Brain microvascular endothelial cell (primary cell): ENCODE measurements at regions not wholly inside any gene's neighbourhood (a gene's known extent, or its start where the extent isn't known, plus 50 kb on each side); places are given as distances from the start of the nearest gene placed in this dataset.

Experiments
- DNase-seq: peaks from one replicate; pipeline ENCODE4 v3.0.0-alpha.2; 2020
- H3K27ac ChIP-seq: fragments of 250-450 bp; sonication (Bioruptor Pico); 2 replicates; pipeline ENCODE4 v1.5.1; 2020; ENCODE audit warnings: mild to moderate bottlenecking, moderate library complexity
- H3K27me3 ChIP-seq: fragments of 250-450 bp; sonication (Bioruptor Pico); replicated peaks from 2 replicates; pipeline ENCODE4 v1.5.1; 2020; ENCODE audit warnings: mild to moderate bottlenecking
- H3K36me3 ChIP-seq: fragments of 250-450 bp; sonication (Bioruptor Pico); replicated peaks from 2 replicates; pipeline ENCODE4 v1.5.1; 2020; ENCODE audit warnings: mild to moderate bottlenecking
- H3K4me3 ChIP-seq: 2 replicates; pipeline ENCODE4 v1.5.1; 2011; ENCODE audit warnings: low read depth, mild to moderate bottlenecking, control low read depth, low read length, moderate library complexity
- in situ Hi-C: cut with HindIII; loops from 2 replicates; pipeline ENCODE4 v1.10.0; 2017; ENCODE audit warnings: low sequenced_read_pairs, low pct_ligation_motif_present
- TF ChIP-seq, protein P1 (sequence below): IDR thresholded peaks from 2 replicates; pipeline ENCODE4 v1.5.1; 2011; ENCODE audit warnings: low read depth, mild to moderate bottlenecking, moderate library complexity, low read length, control low read depth, inconsistent platforms; ENCODE audit errors: missing control alignments

- Histone ChIP-seq H3K4me3 (no peak overlapping the region), H3K36me3 (no peaks in the 10 kb centered on the region), H3K27ac (no peak overlapping the region), H3K27me3 (no peaks in the 10 kb centered on the region)
- in situ Hi-C loops: no loop called here
- DNase-seq: no peak
- TF ChIP-seq, protein P1, sequence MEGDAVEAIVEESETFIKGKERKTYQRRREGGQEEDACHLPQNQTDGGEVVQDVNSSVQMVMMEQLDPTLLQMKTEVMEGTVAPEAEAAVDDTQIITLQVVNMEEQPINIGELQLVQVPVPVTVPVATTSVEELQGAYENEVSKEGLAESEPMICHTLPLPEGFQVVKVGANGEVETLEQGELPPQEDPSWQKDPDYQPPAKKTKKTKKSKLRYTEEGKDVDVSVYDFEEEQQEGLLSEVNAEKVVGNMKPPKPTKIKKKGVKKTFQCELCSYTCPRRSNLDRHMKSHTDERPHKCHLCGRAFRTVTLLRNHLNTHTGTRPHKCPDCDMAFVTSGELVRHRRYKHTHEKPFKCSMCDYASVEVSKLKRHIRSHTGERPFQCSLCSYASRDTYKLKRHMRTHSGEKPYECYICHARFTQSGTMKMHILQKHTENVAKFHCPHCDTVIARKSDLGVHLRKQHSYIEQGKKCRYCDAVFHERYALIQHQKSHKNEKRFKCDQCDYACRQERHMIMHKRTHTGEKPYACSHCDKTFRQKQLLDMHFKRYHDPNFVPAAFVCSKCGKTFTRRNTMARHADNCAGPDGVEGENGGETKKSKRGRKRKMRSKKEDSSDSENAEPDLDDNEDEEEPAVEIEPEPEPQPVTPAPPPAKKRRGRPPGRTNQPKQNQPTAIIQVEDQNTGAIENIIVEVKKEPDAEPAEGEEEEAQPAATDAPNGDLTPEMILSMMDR: no peak
Observed at GRCh38 chr14:98186140-98186539, 1085.9 kb downstream of the BCL11B start.

DNA sequence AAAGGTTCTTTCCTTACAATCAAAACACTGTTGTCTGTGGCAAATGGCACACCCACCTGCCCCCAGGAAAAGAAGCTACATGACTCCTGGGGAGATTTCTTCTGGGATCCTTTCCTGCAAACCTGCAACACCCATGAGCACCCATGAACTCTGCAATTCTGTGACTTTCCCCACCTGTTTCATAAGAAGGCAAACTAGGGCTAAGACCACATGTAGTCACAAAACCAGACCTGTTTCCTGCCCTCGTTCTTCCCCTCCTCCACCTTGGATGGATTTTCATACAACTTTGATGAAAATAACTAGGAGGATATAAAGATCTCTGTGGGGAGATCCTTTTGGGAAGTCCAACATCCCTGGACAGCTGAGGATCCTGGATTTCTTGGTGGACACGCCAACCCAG, 1084.7 kb downstream of the BCL11B start:
- TF ChIP-seq, protein P1: no peak
- H3K27ac ChIP-seq: no peak overlapping the region
- in situ Hi-C loops: no loop called here
- no peak overlapping the region for H3K4me3 ChIP-seq
- H3K36me3 ChIP-seq: no peaks in the 10 kb centered on the region
- H3K27me3 ChIP-seq: no peaks in the 10 kb centered on the region
- DNase-seq: no peak

GRCh38 chr14:98189062-98189461, 1082.9 kb downstream of the BCL11B start:
- no peak for DNase-seq
- Histone ChIP-seq H3K36me3 (no peaks in the 10 kb centered on the region), H3K27me3 (no peaks in the 10 kb centered on the region), H3K27ac (no peak overlapping the region), H3K4me3 (no peak overlapping the region)
- TF ChIP-seq, protein P1: no peak
- in situ Hi-C loops: no loop called here

DNA sequence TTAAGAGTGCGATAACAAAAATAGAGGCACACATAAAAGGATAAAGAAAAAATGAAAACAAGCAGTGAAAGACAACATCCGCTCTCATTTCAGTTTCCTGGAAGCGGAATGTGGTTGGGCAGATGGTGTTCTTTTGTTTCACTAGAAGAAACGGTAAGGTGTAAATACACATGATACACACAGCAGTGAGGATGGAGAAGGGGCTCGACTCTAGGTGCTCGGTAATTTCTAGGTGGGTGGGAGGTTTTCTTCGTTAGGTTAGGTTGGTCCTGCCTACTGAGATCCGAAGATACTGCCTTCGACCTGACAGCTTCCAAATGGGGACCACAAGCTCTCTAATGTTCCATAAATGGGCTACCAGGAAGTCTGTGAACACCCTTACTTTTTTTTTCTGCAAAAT, 1082.5 kb downstream of the BCL11B start:
- no peak for DNase-seq
- Histone ChIP-seq H3K27ac (no peak overlapping the region), H3K36me3 (no peaks in the 10 kb centered on the region), H3K4me3 (no peak overlapping the region), H3K27me3 (no peaks in the 10 kb centered on the region)
- TF ChIP-seq, protein P1: no peak
- in situ Hi-C loops: no loop called here

DNA sequence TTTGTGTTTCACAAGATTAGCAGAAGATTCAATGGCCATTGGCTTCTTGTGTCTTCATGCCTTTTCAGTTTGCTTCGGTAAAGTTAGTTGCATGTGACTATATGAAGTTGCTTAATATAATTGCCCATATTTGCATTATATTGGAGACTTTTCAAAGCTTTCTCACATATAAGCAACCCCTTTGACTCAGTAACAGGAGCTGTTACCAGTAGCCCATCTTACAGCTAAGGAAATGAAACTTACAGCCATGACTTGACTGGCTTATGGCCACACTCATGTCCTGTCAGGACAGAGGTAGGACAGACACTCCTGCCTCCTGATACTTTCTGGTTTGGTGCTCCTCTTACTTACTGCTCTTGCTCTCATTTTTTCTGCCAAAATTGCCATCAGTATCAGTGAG, 1082.1 kb downstream of the BCL11B start:
- no peak overlapping the region for H3K4me3 ChIP-seq
- in situ Hi-C loops: no loop called here

DNA sequence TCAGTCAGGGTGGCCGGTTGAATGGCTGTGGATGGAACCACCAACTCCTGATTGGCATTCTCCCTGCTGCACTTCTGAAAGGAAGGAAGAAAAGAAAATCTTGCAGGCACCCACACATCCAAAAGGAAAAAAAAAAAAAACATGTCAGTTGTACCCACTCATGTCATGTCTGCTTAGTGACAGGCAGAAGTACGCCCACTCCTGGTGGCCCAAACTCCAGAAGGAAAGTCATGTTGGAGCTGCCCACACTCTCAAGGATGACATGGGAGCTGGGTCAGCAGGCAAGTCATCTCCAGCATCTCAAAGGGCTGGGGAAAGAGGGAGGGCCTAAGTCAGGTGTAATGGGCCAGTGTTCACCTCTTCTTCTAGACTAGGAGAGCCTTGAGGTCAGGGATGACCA, 1079.1 kb downstream of the BCL11B start:
- DNase-seq: no peak
- Histone ChIP-seq H3K27ac (no peak overlapping the region), H3K27me3 (no peaks in the 10 kb centered on the region), H3K36me3 (no peaks in the 10 kb centered on the region), H3K4me3 (no peak overlapping the region)
- in situ Hi-C loops: no loop called here
- TF ChIP-seq, protein P1: no peak

More for the DNA sequence above, 1082.1 kb downstream of the BCL11B start:
- Histone ChIP-seq H3K27me3 (no peaks in the 10 kb centered on the region), H3K27ac (no peak overlapping the region), H3K36me3 (no peaks in the 10 kb centered on the region)
- no peak for DNase-seq
- TF ChIP-seq, protein P1: no peak
